Thyroid gland (tissue), 4 donors: ENCODE measurements at regions not wholly inside any gene's neighbourhood (a gene's known extent, or its start where the extent isn't known, plus 50 kb on each side); places are given as distances from the start of the nearest gene placed in this dataset.

Source experiments
- CTCF ChIP-seq, 6 experiments: fragments of 200-600 bp in 3 of 6; fragments of 450-650 bp in 3 of 6; sonication (generic) in 3 of 6; IDR thresholded peaks; one replicate each; pipeline ENCODE4 v1.5.1; 2016 to 2019; ENCODE audit warnings: antibody characterized with exemption in 6 of 6, mild to moderate bottlenecking in 2 of 6, inconsistent platforms in 1 of 6, moderate library complexity in 1 of 6
- POLR2A ChIP-seq, 2 donors: fragments of 450-650 bp; IDR thresholded peaks; one replicate each; pipeline ENCODE4 v1.6.1; 2017; ENCODE audit warnings: antibody characterized with exemption in 2 of 2, mild to moderate bottlenecking in 2 of 2, moderate library complexity in 1 of 2

GRCh38 chr17:73952480-73953205, 250.8 kb upstream of the RPL38 start:
- TF ChIP-seq CTCF (IDR thresholded peaks at IDR 0.05) (peak in 2 of 6 experiments; percentile 11 to 19), POLR2A (IDR thresholded peaks at IDR 0.05) (no peak)
